D341Med (cell line): ENCODE measurements at regions not wholly inside any gene's neighbourhood (a gene's known extent, or its start where the extent isn't known, plus 50 kb on each side); places are given as distances from the start of the nearest gene placed in this dataset.
"Not testable (repeated sequence)": the region's sequence is repeated elsewhere in the genome, so short reads cannot be mapped to it uniquely, and the experiment has no call there.

Source experiments
- DNase-seq: peaks from one replicate; pipeline ENCODE4 v3.0.0; 2012; ENCODE audit warnings: low spot score

- no peak for DNase-seq
Measured at GRCh38 chr4:100633269-100633668, 115.4 kb upstream of the EMCN start.

- DNase-seq: no peak
Measured at GRCh38 chr4:100632163-100632562, 114.3 kb upstream of the EMCN start.

GRCh38 chr4:100631281-100631968 is 113.6 kb upstream of the EMCN start:
- DNase-seq: no peak

GRCh38 chr4:100630341-100630740 is 112.5 kb upstream of the EMCN start:
- DNase-seq: no peak

GRCh38 chr4:100609810-100610209 is 92.0 kb upstream of the EMCN start:
- DNase-seq: no peak

GRCh38 chr4:100608651-100609050 is 90.8 kb upstream of the EMCN start:
- not testable (repeated sequence) for DNase-seq

- no peak for DNase-seq
Measured at GRCh38 chr4:100605144-100605543, 87.3 kb upstream of the EMCN start.

GRCh38 chr4:100593935-100594334 is 76.1 kb upstream of the EMCN start:
- DNase-seq: no peak

GRCh38 chr4:100591161-100591876 is 73.5 kb upstream of the EMCN start:
- no peak for DNase-seq

- no peak for DNase-seq
Measured at GRCh38 chr4:100590325-100590724, 72.5 kb upstream of the EMCN start.

GRCh38 chr4:100588076-100588475 is 70.3 kb upstream of the EMCN start:
- no peak for DNase-seq

GRCh38 chr4:100582146-100582545 is 64.3 kb upstream of the EMCN start:
- no peak for DNase-seq

GRCh38 chr4:100581337-100581736 is 63.5 kb upstream of the EMCN start:
- DNase-seq: no peak

GRCh38 chr4:100576570-100576969 is 58.7 kb upstream of the EMCN start:
- no peak for DNase-seq

GRCh38 chr4:100574607-100575006 is 56.8 kb upstream of the EMCN start:
- no peak for DNase-seq

GRCh38 chr4:100569196-100569595 is 51.4 kb upstream of the EMCN start:
- no peak for DNase-seq
